ENCODE measurements at regions not wholly inside any gene's neighbourhood (a gene's known extent, or its start where the extent isn't known, plus 50 kb on each side); places are given as distances from the start of the nearest gene placed in this dataset.

DNA sequence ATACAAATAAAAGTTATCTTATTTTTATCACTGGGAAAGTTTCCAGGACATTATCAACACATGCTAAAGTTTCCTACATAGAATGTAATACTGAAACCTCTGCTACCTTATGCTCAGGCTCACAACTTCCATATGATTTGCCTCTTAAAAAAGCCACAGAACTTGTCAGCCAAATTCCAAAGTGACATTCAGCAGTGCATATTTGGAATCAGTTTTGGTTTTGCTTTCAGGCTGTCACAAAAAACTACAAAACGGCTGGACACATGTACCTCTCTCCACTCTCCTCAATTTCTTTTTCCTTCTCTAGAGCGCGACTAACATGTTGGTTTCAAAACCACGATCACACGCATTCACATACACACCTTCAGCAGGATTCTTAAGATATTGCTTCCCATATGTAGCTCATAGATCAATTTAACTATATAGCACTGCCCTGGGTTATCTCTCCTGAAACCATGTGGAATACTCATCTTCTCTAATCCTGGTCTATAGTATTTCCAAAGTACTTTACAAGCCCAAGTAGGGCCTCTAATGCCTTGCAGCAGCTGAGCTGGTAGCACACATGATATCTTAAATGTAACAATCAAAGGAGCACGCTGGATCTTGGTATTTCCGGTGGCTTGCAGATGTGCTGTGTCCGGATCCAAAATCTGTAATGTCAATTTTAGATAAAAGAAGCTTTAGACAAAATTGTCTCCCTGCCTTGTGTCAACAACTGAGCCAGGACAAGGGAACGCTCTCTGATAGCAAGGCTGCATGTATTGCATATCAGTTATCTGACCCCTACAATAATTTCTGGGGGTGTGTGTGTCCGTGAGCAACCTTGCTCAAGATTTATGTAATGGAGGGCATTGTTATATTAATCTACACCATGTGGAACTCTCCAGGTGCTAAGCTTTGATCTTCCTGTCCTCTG lies 203.2 kb downstream of the DMRT2 start:
- TF ChIP-seq, protein P1, sequence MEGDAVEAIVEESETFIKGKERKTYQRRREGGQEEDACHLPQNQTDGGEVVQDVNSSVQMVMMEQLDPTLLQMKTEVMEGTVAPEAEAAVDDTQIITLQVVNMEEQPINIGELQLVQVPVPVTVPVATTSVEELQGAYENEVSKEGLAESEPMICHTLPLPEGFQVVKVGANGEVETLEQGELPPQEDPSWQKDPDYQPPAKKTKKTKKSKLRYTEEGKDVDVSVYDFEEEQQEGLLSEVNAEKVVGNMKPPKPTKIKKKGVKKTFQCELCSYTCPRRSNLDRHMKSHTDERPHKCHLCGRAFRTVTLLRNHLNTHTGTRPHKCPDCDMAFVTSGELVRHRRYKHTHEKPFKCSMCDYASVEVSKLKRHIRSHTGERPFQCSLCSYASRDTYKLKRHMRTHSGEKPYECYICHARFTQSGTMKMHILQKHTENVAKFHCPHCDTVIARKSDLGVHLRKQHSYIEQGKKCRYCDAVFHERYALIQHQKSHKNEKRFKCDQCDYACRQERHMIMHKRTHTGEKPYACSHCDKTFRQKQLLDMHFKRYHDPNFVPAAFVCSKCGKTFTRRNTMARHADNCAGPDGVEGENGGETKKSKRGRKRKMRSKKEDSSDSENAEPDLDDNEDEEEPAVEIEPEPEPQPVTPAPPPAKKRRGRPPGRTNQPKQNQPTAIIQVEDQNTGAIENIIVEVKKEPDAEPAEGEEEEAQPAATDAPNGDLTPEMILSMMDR (IDR thresholded peaks at IDR 0.05; ENCODE audit: insufficient read depth, low read length, poor library complexity, severe bottlenecking), result no peak
- no peak for TF ChIP-seq EZH2phosphoT487 (conservative IDR thresholded peaks at IDR 0.05; ENCODE audit: low read length)
